Stimulated activated CD8-positive, alpha-beta memory T cell treated with anti-CD3 and anti-CD28 coated beads, Interleukin-12 subunit alpha, Interleukin-12 subunit beta, amount 100 ng/mL, for 24 hours (primary cell): ENCODE measurements at regions not wholly inside any gene's neighbourhood (a gene's known extent, or its start where the extent isn't known, plus 50 kb on each side); places are given as distances from the start of the nearest gene placed in this dataset.

Source experiments
- DNase-seq: peaks from one replicate; pipeline ENCODE4 v3.0.0-alpha.2; 2020; ENCODE audit errors: extremely low read depth

DNA sequence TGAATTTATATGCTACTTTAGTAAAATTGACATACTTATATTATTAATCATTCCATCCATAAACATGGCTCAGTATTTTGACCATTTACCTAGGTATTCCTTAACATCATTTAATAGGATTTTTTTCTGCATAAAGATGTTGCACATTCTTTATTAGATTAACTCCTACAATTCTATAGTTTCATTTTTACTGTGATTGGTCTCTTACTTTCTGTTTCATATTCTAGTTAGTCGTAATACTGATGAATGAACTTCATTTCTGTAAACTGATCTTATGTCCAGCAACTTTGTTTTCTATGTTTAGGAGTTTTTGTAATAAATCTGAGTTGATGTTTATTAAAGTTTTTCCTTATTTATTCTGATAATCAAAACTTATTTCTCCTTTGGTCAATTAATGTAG lies 278.2 kb upstream of the CXXC4 start:
- DNase-seq, result no peak

DNA sequence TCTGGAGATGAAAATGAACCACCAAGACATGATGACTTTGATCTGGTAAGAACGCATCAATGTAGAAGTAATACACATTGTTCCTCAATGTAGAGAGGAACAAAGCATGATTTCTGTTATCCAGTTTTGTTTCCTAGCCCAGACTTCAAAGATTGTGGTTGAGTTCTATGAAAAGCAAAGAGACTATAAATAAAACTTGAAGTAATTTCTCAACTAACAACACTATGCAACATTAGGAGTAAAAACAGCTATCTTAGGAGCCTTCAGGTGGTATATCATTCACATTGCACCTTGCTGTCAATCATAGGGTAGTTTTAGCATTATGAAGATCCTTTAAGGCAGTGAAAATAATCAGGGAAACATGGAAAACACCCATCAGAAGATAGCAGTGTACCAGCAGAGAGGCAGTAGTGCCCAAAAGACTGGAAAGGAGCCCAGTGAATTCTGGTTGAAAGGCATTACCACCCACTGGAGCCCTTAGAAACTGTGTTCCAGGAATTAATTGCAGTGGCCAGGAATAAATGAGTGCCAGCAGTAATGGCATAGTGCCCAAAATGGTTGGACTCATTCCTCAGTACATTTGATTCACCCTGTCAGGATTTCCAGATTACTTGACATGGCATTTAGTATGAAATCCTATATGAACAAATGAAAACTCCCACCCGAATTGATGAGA lies 300.7 kb upstream of the CXXC4 start:
- no peak for DNase-seq

DNA sequence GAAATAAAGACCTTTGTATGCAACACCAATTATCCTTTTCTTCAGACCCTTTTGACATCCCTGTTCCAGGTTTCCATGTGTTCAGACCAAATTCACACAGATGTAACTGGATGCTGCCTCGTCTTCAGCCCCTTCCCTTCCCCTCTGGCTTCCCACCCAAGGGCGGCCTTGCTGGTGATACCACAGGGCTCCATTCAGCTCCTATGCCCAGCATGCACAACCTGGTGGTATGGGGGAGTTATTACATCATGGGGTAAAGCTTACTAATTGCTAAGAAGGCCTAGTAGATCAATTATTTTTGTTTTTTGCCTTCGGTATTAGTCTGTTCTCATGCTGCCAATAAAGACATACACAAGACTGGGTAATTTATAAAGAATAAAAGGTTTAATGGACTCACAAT lies 317.0 kb upstream of the CXXC4 start:
- no peak for DNase-seq

DNA sequence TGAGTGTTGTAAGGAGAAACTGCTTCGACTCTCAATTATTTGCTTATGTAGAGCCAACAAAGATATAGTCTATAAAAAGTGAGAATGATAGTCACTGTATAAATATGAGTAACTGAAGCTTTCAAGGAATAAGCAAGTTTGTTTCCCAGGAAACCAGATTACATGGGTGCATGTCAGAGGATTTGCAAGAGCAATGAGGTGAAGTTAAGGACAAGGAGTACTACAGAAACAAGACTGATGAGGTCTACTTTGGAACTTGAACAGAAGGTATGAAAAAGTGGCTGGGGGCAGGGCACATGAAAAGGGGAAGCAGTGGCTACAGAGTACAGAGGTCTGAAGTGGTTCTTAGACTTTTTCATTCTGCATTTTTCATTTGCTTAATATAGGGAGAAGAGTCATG lies 321.0 kb upstream of the CXXC4 start:
- DNase-seq, result no peak

DNA sequence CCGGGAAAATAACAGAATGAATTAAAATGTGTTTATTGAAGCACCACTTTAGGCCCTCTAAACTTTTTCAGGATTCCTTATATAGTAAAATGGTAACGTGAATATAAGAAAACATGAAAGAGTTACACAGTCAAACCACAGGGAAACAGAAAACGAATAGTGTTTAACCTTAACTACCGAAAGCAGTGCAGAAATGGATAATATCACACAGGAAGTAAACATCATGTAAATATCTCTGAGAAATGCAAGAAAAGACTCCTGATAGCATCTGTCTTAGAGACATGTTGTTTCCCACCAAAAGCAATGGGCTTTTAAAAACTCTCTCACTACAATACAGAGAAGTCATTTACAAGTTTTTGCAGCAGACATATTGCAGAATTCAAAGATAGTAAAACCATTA lies 323.9 kb upstream of the CXXC4 start:
- no peak for DNase-seq

DNA sequence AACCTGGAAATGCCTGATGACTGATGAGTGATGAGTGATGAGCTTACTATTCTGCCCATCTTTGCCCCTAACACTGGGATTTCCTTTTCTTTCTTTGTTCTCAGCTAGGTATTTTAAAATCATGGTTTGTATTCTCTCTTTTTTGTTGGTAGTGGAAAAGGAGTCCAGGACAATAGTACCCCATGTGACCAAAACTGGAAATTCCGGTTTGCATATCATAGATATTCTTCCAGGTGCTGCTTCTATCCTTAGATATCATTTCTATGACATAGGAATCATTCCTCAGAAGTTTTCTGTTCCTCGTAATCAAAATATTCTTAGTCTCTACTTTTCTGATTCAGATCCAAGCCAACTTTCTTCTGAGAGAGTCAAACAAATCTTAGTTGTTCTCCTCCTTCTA lies 320.5 kb upstream of the TET2 start:
- no peak for DNase-seq

DNA sequence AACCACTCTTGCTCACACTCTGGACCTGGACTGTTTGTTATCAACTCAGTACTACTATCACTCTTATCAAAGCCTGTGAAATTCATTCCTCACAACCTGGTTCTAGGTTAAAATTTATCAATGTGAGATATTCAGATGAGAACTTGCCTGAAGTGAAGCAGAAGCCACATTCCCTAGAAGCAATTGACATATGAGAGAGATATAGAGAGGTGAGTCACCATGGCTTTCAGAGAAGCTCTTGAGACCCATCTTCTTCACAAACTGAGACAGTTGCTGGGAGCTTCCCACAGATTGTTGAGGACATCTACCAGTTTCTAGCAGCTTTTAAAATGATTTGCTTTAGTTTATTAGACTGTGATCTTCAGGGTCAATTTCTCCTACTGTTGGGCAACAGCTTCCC lies 316.9 kb upstream of the TET2 start:
- no peak for DNase-seq

DNA sequence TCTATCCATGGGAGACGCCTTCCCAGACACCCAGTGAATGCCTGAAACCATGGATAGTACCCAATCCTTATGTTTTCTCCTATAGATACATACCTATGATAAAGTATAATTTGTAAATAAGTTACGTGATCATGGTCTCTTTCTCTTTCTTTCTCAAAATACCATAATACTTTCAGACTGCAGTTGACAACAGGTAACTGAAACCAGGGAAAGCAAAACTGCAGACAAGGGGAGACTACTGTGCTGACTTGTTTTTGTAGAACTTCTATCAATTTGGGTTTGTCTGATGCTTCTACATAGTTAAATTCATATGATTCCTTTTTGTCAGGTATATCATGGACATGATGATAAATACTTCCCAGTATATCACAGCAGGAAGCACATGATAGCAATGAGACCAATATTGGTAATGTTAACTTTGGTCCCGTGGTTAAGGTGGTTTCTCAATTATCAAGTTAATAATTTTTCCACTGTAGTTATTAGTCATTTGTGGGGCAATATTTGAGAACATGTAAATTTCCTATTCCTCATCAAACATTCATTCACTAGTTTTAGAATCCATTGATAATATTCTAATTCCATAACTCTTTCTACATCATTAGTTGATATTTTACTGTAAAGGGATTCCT lies 298.0 kb upstream of the TET2 start:
- no peak for DNase-seq

DNA sequence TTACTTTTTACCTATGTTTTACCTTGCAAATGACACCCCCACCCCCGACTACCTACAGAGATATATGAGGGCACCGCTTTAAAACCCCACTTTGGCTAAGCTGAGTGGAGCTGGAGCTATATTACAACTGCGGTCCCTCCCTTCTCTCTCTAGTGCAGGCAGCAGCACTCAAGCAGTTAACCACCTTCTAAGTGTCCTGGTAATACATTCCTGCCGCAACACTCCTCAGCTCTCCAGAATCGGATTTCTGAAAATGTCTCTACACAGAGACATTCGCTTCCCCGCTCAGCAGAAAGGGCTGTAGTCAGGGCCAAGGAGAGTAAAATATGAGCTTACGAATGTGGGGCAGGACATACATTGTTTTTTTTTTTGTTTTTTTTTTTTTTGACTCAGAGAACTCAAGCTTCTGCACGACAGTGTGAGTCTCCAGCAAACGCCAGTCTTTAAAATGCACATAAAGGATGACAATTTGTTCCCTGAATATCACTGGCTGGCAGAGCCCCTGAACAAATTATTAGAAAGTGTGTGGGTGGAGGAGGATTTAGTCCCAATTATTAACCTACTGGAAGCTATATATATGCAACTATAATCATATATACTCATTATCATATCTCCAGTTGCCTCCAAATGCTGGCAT lies 287.0 kb upstream of the TET2 start:
- DNase-seq, result no peak

DNA sequence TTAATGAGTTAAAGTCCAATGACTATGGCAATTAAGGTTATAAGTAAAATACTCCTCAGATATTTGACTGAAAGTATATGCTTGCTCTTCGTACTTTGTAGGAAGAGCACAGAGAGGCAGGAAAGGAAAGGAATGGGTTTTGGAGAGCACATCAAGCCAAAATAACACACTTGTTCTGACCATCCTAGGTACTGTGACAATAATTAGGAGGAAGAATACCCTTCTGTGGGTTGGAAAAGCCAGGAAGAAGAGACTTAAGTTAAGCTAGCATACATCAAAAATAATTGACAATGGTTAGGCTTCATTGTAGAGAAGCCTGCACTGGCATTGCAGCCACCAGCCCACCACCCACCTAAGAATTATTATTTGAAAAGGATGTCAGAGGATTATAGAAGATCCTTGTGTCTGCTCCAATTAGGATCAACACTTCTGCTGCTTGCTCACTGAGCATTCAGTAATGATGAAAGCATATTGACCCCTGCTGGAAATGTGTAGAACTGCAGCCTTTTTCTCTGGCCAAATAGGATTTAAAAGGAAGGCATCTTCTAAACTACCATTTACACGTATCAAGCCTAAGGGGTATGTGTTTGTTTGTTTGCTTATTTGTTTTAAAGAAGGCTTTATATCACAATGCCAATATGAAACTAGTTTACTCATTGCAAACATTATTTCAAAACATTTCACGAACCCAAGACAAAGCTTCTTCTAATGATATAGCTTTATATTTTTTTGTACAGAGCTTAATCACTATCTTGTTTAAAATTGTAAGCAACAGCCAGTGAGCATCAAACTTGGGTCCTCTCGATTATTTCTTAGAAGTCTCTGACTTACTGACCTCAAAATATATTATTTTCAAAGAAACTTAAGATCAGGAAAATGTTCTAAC lies 286.2 kb upstream of the TET2 start:
- no peak for DNase-seq

DNA sequence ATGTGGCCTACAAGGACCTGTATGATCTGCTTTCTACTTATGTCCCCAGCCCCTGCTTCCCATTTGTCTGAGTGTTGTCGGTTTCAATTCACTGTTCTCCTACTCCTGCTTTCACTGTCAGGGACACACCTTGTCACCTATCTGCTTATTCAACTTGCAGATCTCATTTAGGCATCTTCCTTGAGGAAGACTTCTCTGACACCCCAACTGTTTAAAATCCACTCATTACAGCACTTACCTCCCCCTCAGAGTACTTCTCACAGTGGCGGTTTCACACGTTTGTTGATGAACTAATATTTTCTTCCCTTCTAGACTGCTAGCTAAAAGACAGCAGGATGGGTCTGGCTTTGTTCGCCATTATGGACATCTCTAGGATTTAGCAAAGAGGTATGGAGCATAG lies 279.9 kb upstream of the TET2 start:
- no peak for DNase-seq

DNA sequence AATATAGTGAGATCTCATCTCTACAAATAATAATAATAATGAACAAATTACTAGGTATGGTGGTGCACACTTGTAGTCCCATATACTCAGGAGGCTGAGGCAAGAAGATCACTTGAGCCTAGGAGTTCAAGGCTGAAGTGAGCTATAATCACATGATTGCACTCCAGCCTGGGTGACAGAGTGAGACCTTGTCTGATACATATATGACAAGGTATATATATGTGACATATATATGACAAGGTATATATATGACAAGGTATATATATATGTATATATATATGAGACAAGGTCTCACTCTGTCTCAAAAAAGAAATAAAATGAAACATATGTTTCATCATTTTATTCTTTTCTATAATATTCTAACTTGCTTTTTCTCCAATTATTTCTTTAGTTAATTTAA lies 278.1 kb upstream of the TET2 start:
- no peak for DNase-seq

DNA sequence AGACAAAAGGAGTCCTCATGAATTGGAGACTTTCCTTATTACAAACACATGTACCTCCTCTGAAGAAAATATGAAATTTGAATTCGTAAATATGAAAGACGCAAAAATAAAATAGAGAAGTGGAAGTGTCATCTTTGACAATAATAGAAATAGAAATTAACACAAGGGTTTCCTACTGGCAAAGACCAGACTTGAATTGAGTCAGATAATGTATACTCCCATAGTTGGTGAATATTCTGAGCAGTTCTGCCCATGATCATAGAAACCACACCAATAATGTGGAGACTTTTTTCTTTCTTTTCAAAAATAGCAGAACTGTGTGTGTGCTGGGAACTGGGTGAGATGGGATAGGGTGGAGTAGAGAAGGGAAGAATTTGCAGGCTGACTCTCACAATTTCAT lies 277.7 kb upstream of the TET2 start:
- DNase-seq, result no peak

DNA sequence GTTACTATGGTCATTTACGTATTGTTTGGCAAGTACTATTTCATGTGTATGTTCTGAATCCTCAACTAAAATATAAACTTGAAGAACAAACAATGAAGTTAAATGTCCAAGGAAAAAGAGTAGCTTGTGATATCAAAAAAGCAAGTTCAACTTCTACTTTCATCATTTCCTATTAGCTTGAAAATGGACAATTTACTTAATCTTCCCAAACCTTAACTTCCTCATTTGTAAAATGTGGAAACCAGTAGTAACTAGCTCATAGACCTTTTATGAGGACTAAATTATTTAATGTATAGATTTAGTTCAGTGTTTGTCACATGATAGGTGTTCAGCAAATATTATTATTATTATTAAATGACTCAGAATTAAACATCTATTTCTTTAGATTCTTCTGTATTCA lies 276.8 kb upstream of the TET2 start:
- no peak for DNase-seq

DNA sequence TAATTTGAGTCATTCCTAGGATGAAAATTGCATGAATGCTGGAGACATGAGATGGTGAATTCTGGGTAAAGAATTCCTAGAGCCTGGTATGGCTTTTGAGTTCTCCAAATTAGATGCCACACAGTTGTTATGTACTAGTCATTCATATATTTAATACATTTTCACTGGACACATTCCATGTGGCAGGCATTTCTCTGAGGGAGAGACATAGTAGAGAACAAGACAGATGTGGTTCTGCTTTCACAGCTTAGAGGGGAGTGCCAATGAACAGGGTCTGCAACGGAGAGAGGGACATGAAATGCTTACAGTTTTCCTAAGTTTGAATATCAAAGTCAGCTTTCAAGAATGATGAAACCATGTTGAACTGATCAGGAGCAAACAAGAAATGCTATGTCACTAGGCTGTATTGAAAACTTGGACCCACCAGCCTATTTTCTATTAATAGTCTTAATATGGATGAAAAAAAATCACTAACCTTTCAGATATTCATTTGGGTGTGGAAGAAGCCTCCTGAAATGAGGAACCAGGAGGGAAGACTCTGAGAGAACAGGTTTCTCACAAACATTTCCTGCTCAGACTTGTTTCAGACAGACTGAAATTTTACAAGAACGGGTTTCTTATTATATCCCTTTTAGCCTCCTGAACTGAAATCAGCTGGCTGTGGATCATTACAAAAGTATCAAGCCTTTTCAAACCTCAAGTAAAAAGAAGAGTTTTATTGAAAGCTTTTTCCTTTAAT lies 276.0 kb upstream of the TET2 start:
- no peak for DNase-seq

DNA sequence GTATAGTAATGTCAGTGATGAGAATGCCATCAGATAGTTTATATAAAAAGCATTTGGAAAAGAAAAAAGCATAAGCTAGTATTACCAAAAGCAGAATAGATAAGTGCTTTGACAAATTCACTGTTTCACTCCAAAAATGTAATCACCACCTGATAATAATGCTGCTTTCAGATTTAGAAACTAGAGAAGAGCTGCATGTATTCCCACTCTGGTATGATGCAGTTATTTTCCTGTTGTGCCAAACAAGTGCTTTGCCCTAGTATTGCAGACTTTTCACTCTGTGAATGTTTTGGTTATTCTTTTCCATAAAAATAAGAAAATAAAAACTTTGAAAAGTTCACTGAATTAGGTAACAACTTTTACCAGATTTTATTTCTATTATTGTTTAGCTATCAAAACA lies 267.7 kb upstream of the TET2 start:
- no peak for DNase-seq

DNA sequence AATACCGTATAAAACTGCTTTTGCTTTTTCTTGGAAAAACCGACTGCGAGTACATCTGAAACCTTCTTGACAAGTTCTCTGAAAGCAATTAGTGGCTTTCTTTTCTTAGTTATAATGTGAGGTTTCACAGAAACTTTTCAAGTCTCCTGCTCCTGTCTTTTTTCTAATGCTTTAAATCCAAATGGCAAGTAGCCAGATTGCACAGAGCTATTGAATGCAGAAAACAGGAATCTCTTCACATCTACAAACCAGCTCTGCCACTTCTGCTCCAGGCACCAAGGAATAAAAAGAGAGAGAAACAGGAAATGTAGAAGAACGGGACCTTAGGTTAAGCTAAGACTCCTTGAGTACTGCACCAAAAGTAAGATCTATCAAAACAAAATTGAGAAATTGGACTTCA lies 267.3 kb upstream of the TET2 start:
- DNase-seq, result no peak

DNA sequence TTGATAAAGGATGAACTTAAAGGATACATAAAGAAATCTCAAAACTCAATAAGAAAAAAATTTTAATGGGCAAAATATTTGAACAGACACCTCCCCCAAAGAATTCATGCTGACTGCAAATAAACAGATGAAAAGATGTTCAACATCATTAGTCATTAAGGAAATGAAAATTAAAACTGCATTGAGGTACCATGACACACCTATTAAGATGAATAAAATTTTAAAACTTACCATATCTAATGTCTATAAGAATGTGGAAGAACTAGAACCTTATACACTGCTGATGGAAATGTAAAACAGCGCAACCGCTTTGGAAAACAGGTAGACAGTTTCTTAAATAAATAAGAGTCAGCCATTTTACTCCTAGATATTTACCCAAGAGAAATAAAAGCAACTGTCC lies 266.8 kb upstream of the TET2 start:
- DNase-seq, result no peak

DNA sequence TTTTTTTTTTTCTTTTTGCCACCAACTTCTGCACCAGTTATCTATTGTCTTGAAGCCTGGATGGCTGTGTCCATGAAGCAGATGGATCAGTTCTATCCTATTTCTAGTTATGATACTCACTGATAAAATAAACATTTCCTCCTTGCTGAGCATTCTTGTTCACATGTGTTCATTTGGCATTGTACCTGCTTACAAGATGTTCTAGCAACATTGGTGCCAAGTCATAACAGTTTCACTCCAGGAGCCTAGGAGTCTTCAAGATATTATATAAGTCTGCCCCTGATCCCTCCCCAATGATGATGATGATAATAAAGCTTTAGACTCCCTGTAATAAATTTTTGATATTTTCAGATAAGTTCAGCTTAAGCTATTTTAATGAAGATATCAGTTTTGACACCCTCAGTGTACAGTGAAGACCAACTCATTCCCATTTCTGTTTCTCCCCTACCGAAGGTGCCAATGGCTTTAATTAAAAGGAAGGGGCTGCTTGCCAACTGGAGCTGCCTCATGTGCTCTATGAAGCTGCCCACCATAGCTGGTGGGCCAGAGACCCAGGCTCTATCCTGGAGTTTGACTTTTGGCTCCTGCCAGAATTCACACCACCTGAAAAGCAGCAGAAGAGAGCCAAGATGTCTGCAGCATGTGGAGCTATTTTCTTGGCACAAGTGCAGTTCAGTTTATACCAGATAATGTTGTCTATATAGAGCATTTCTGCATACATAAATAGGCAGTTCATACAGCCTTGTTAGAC lies 265.4 kb upstream of the TET2 start:
- DNase-seq, result no peak

DNA sequence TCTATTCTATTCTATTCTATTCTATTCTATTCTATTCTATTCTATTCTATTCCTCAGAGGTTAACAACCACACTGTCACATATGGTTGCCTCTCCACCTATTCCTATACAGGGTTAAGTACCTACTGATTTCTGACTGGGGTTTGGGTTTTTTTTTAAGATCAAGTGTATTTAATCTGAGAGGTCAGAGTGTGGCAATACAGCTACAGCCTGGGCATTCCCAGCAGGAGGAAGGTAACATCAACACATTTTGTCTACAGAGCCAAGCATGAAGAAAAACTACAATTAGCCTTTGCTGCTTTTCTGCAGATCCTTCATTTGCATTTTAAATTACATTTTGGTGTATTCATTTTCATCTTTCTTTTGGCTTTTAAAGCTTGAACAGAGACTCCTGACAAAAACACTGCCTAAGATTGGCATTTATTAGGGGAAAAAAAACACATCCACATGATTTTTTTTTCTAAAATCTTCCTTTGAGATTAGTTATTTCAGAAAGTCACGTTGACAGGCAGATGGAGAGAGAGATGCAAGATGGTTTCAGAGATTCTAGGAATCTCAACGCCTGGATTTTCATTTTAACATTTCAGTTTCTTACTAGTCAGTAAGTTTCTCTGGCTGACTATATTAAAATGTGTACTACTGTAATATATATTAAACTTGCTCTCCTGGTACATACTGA lies 255.9 kb upstream of the TET2 start:
- DNase-seq, result no peak
